ENCODE measurements at regions not wholly inside any gene's neighbourhood (a gene's known extent, or its start where the extent isn't known, plus 50 kb on each side); places are given as distances from the start of the nearest gene placed in this dataset.

DNA sequence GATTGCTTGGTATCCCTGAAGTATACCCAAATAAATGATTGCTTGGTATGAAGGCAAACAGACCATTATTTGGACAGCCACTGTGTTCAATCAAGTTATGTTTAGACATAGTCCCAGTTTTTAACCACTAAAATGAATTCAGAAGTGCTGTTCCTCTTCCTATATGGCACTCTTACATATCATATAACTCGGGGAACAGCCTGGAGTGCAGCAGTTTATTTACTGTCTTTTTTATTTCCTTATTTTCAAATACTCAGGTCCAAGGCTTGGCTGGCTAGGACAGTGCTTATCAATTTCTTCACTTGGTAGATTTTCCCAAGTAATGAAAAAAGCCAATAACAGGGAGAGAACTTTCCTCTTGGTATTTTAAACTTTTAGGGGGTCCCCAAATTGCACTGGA is 58.6 kb upstream of the CCDC112 start:
- Histone ChIP-seq H3K4me1 (peaks cover 0 to 12% (median 3%) of the 10 kb centered on the region in 4 donors), H3K27ac (peak overlapping the region in 3 of 4 donors; percentile 4 to 50 (median 46)), H3K4me3 (no peak overlapping the region), H3K36me3 (no peaks in the 10 kb centered on the region), H3K27me3 (no peaks in the 10 kb centered on the region), H3K9me3 (no peaks in the 10 kb centered on the region)
- in situ Hi-C loops (cut with MboI; ENCODE audit: low pct_ligation_motif_present in 1 of 4, low pct_unique_long_range_greater_than_20kb in 1 of 4, low sequenced_read_pairs in 3 of 4) (no loop called here), intact Hi-C loops (cut with DNase I; ENCODE audit: low total_unique reads) (no loop called here)
- no peak for TF ChIP-seq POLR2AphosphoS5 (IDR thresholded peaks at IDR 0.05)
- TF ChIP-seq, protein P1, sequence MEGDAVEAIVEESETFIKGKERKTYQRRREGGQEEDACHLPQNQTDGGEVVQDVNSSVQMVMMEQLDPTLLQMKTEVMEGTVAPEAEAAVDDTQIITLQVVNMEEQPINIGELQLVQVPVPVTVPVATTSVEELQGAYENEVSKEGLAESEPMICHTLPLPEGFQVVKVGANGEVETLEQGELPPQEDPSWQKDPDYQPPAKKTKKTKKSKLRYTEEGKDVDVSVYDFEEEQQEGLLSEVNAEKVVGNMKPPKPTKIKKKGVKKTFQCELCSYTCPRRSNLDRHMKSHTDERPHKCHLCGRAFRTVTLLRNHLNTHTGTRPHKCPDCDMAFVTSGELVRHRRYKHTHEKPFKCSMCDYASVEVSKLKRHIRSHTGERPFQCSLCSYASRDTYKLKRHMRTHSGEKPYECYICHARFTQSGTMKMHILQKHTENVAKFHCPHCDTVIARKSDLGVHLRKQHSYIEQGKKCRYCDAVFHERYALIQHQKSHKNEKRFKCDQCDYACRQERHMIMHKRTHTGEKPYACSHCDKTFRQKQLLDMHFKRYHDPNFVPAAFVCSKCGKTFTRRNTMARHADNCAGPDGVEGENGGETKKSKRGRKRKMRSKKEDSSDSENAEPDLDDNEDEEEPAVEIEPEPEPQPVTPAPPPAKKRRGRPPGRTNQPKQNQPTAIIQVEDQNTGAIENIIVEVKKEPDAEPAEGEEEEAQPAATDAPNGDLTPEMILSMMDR (IDR thresholded peaks at IDR 0.05): no peak
- TF ChIP-seq POLR2A (IDR thresholded peaks at IDR 0.05): no peak
- no peak for TF ChIP-seq EP300 (IDR thresholded peaks at IDR 0.05; ENCODE audit: low read depth)
- no peak for DNase-seq
- WGBS, 2 donors (ENCODE audit: low coverage in 1 of 2): 17 to 22% methylated on average over 1 of the region's 1 CpG

DNA sequence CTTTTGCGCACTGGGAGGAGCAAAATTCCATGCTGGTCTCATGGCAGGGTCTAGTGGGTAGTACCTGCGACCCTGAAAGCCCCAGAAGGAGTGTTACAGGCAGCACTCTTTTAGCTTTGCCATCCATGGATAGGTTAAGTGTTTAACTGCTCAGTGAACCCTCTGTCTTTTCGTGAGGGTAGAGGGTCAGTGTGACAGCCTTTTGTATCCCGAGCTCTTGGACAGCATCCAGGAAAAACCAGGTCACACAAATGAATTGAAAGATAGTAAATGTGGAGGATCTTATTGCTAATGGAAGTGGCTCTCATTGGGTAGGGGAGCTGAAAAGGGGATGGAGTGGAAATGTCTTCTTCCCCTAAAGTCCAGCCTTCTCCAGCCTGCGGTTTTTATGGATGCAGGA is 57.8 kb upstream of the CCDC112 start:
- DNase-seq: no peak
- Histone ChIP-seq H3K27ac (peak overlapping the region in 1 of 4 donors; percentile 46), H3K27me3 (no peaks in the 10 kb centered on the region), H3K4me3 (no peak overlapping the region), H3K9me3 (no peaks in the 10 kb centered on the region), H3K4me1 (peaks cover 0 to 11% (median 6%) of the 10 kb centered on the region in 4 donors), H3K36me3 (no peaks in the 10 kb centered on the region)
- TF ChIP-seq POLR2AphosphoS5 (IDR thresholded peaks at IDR 0.05) (no peak), POLR2A (IDR thresholded peaks at IDR 0.05) (no peak), EP300 (IDR thresholded peaks at IDR 0.05; ENCODE audit: low read depth) (no peak)
- TF ChIP-seq, protein P1 (IDR thresholded peaks at IDR 0.05): no peak
- intact Hi-C loops (cut with DNase I; ENCODE audit: low total_unique reads): no loop called here
- in situ Hi-C loops (cut with MboI; ENCODE audit: low pct_ligation_motif_present in 1 of 4, low pct_unique_long_range_greater_than_20kb in 1 of 4, low sequenced_read_pairs in 3 of 4): no loop called here
- WGBS, 2 donors (ENCODE audit: low coverage in 1 of 2): 0 to 53% methylated on average over 1 to 5 of the region's 5 CpGs

DNA sequence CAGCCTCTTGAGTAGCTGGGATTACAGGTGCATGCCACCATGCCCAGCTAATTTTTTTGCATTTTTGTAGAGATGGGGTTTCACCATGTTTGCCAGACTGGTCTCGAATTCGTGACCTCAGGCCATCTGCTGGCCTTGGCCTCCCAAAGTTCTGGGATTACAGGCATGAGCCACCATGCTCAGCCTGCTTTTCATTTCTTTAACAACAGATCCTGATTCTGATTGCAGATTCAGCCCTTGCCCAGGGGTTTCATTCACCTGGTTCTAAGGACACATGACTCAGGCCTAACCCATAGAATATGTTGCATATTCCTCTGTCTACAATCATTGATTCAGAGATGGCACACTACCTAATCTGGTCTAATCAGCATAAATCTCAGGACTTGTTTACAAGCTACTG is 56.1 kb upstream of the CCDC112 start:
- in situ Hi-C loops (cut with MboI; ENCODE audit: low pct_ligation_motif_present in 1 of 4, low pct_unique_long_range_greater_than_20kb in 1 of 4, low sequenced_read_pairs in 3 of 4) (no loop called here), intact Hi-C loops (cut with DNase I; ENCODE audit: low total_unique reads) (no loop called here)
- H3K36me3 ChIP-seq: no peaks in the 10 kb centered on the region
- H3K27ac ChIP-seq: no peak overlapping the region
- H3K27me3 ChIP-seq: no peaks in the 10 kb centered on the region
- 100% methylated on average over 2 of the region's 2 CpGs; no CpG with 5 or more reads in 1 of the 2 donors for WGBS, 2 donors (ENCODE audit: low coverage in 1 of 2)
- H3K4me1 ChIP-seq: peaks cover 0 to 25% (median 16%) of the 10 kb centered on the region in 4 donors
- H3K4me3 ChIP-seq: no peak overlapping the region
- TF ChIP-seq POLR2AphosphoS5 (IDR thresholded peaks at IDR 0.05): no peak
- TF ChIP-seq, protein P1 (IDR thresholded peaks at IDR 0.05): no peak
- TF ChIP-seq EP300 (IDR thresholded peaks at IDR 0.05; ENCODE audit: low read depth): no peak
- no peak for TF ChIP-seq POLR2A (IDR thresholded peaks at IDR 0.05)
- DNase-seq: no peak
- H3K9me3 ChIP-seq: no peaks in the 10 kb centered on the region

GRCh38 chr5:115351356-115352195 is 55.1 kb upstream of the CCDC112 start:
- Histone ChIP-seq H3K9me3 (no peaks in the 10 kb centered on the region), H3K4me1 (peaks cover 0 to 25% (median 16%) of the 10 kb centered on the region in 4 donors), H3K27ac (no peak overlapping the region), H3K36me3 (no peaks in the 10 kb centered on the region), H3K4me3 (no peak overlapping the region), H3K27me3 (no peaks in the 10 kb centered on the region)
- TF ChIP-seq EP300 (IDR thresholded peaks at IDR 0.05; ENCODE audit: low read depth) (no peak), POLR2AphosphoS5 (IDR thresholded peaks at IDR 0.05) (no peak), POLR2A (IDR thresholded peaks at IDR 0.05) (no peak)
- TF ChIP-seq, protein P1 (IDR thresholded peaks at IDR 0.05): no peak
- in situ Hi-C loops (cut with MboI; ENCODE audit: low pct_ligation_motif_present in 1 of 4, low pct_unique_long_range_greater_than_20kb in 1 of 4, low sequenced_read_pairs in 3 of 4): no loop called here
- no peak for DNase-seq
- intact Hi-C loops (cut with DNase I; ENCODE audit: low total_unique reads): no loop called here

Data from transverse colon (tissue), 4 donors.